ENCODE measurements at regions not wholly inside any gene's neighbourhood (a gene's known extent, or its start where the extent isn't known, plus 50 kb on each side); places are given as distances from the start of the nearest gene placed in this dataset.

- no peak for TF ChIP-seq CTCF (IDR thresholded peaks at IDR 0.05; ENCODE audit: insufficient read depth, low read depth, low read length, missing control alignments)
- no peak overlapping the region for H3K4me3 ChIP-seq (ENCODE audit: low read depth, low read length)
- DNase-seq (ENCODE audit: low read depth) = no peak
Observed at GRCh38 chr13:84339456-84339855, 457.2 kb upstream of the SLITRK1 start.

GRCh38 chr13:84332346-84332745, 450.1 kb upstream of the SLITRK1 start:
- no peak for DNase-seq (ENCODE audit: low read depth)
- no peak for TF ChIP-seq CTCF (IDR thresholded peaks at IDR 0.05; ENCODE audit: insufficient read depth, low read depth, low read length, missing control alignments)
- H3K4me3 ChIP-seq (ENCODE audit: low read depth, low read length) = no peak overlapping the region

GRCh38 chr13:84315527-84315926, 433.3 kb upstream of the SLITRK1 start:
- DNase-seq (ENCODE audit: low read depth) = no peak
- H3K4me3 ChIP-seq (ENCODE audit: low read depth, low read length) = no peak overlapping the region
- no peak for TF ChIP-seq CTCF (IDR thresholded peaks at IDR 0.05; ENCODE audit: insufficient read depth, low read depth, low read length, missing control alignments)

- no peak for TF ChIP-seq CTCF (IDR thresholded peaks at IDR 0.05; ENCODE audit: insufficient read depth, low read depth, low read length, missing control alignments)
- DNase-seq (ENCODE audit: low read depth) = no peak
- no peak overlapping the region for H3K4me3 ChIP-seq (ENCODE audit: low read depth, low read length)
Observed at GRCh38 chr13:84303035-84303434, 420.8 kb upstream of the SLITRK1 start.

GRCh38 chr13:84297251-84297650, 415.0 kb upstream of the SLITRK1 start:
- TF ChIP-seq CTCF (IDR thresholded peaks at IDR 0.05; ENCODE audit: insufficient read depth, low read depth, low read length, missing control alignments) = no peak
- H3K4me3 ChIP-seq (ENCODE audit: low read depth, low read length) = no peak overlapping the region
- no peak for DNase-seq (ENCODE audit: low read depth)

- H3K4me3 ChIP-seq (ENCODE audit: low read depth, low read length) = no peak overlapping the region
- no peak for DNase-seq (ENCODE audit: low read depth)
- no peak for TF ChIP-seq CTCF (IDR thresholded peaks at IDR 0.05; ENCODE audit: insufficient read depth, low read depth, low read length, missing control alignments)
Observed at GRCh38 chr13:84296401-84296800, 414.1 kb upstream of the SLITRK1 start.

- DNase-seq (ENCODE audit: low read depth) = no peak
- no peak overlapping the region for H3K4me3 ChIP-seq (ENCODE audit: low read depth, low read length)
- TF ChIP-seq CTCF (IDR thresholded peaks at IDR 0.05; ENCODE audit: insufficient read depth, low read depth, low read length, missing control alignments) = no peak
Observed at GRCh38 chr13:84294576-84294975, 412.3 kb upstream of the SLITRK1 start.

Measured in GM12865 (cell line).